ENCODE measurements at regions not wholly inside any gene's neighbourhood (a gene's known extent, or its start where the extent isn't known, plus 50 kb on each side); places are given as distances from the start of the nearest gene placed in this dataset.
"Not testable (repeated sequence)": the region's sequence is repeated elsewhere in the genome, so short reads cannot be mapped to it uniquely, and the experiment has no call there.

DNA sequence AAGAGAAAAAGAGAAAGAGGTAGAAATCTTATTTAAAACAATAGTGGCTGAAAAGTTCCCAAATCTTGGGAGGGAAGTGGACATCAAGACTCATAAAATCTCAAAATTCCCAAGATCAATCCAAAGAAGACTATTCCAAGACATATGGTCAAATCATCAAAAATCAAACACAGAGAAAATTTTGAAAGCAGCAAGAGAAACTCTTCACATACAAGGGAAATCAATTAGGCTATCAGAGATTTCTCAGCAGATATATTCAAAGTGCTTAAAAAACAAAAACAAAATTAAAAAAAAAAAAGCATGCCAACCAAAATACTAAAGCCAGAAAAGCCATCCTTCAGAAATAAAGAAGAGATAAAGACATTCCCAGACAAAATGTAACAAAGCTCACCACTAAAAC lies 52.6 kb upstream of the RALGPS2 start:
- Histone ChIP-seq H3K9ac (ENCODE audit: low read length) (no peak overlapping the region), H3K27me3 (ENCODE audit: control insufficient read depth, insufficient read depth, low read length) (no peaks in the 10 kb centered on the region), H3K9me3 (ENCODE audit: control insufficient read depth, low read length) (no peaks in the 10 kb centered on the region), H3K36me3 (ENCODE audit: control insufficient read depth, insufficient read depth, low read length) (no peaks in the 10 kb centered on the region), H3K4me1 (ENCODE audit: control insufficient read depth, insufficient read depth, low read length) (no peaks in the 10 kb centered on the region), H3K4me3 (ENCODE audit: low read length) (no peak overlapping the region)

DNA sequence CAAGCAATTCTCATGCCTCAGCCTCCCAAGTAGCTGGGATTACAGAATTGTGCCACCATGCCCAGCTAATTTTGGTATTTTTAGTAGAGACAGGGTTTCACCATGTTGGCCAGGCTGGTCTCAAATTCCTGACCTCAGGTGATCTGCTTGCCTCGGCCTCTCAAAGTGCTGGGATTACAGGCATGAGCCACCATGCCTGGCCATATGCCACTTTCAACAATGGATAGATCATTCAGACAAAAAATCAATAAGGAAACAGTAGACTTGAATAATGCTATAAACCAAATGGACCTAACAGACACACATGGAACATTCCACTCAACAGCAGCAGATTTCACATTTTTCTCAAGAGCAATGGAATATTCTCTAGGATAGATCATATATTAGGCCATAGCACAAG lies 50.5 kb upstream of the RALGPS2 start:
- not testable (repeated sequence) for H3K9me3 ChIP-seq (ENCODE audit: control insufficient read depth, low read length); H3K9ac ChIP-seq (ENCODE audit: low read length); H3K4me1 ChIP-seq (ENCODE audit: control insufficient read depth, insufficient read depth, low read length); H3K36me3 ChIP-seq (ENCODE audit: control insufficient read depth, insufficient read depth, low read length); H3K27me3 ChIP-seq (ENCODE audit: control insufficient read depth, insufficient read depth, low read length); H3K4me3 ChIP-seq (ENCODE audit: low read length)

Data from mucosa of stomach (tissue), 1 donor.